SK-N-SH treated with all-trans-retinoic acid at 6 μM for 48 hours (cell line): ENCODE measurements at regions not wholly inside any gene's neighbourhood (a gene's known extent, or its start where the extent isn't known, plus 50 kb on each side); places are given as distances from the start of the nearest gene placed in this dataset.

Experiments
- ATAC-seq: fragments of 200-7000 bp; cut with Tn5 transposase; 3 replicates; pipeline ENCODE4 v1.9.1; 2020; ENCODE audit warnings: mild to moderate bottlenecking, moderate library complexity
- BACH2 ChIP-seq: fragments of 250-450 bp; sonication (Bioruptor Pico); IDR thresholded peaks from 2 replicates; pipeline ENCODE4 v1.9.0; 2021; ENCODE audit warnings: mild to moderate bottlenecking, borderline replicate concordance
- CSDC2 ChIP-seq: fragments of 250-450 bp; sonication (Bioruptor Pico); IDR thresholded peaks from 2 replicates; pipeline ENCODE4 v1.5.0; 2020; ENCODE audit warnings: mild to moderate bottlenecking, moderate library complexity
- CSRNP3 ChIP-seq: fragments of 250-450 bp; sonication (Bioruptor Pico); IDR thresholded peaks from 2 replicates; pipeline ENCODE4 v1.5.1; 2021; ENCODE audit warnings: mild to moderate bottlenecking, moderate library complexity
- ESRRG ChIP-seq: fragments of 250-450 bp; sonication (Bioruptor Pico); IDR thresholded peaks from 2 replicates; pipeline ENCODE4 v1.6.1; 2021; ENCODE audit warnings: mild to moderate bottlenecking
- GLIS3 ChIP-seq: fragments of 250-450 bp; sonication (Bioruptor Pico); IDR thresholded peaks from 2 replicates; pipeline ENCODE4 v1.5.0; 2020; ENCODE audit warnings: mild to moderate bottlenecking, moderate library complexity
- ISL1 ChIP-seq: fragments of 250-450 bp; sonication (Bioruptor Pico); IDR thresholded peaks from 2 replicates; pipeline ENCODE4 v2.1.2; 2022; ENCODE audit warnings: mild to moderate bottlenecking, moderate library complexity
- OSR1 ChIP-seq: fragments of 250-450 bp; sonication (Bioruptor Pico); IDR thresholded peaks from 2 replicates; pipeline ENCODE4 v1.8.0; 2022; ENCODE audit warnings: moderate library complexity, mild to moderate bottlenecking, inconsistent platforms
- PATZ1 ChIP-seq: fragments of 250-450 bp; sonication (Bioruptor Pico); IDR thresholded peaks from 2 replicates; pipeline ENCODE4 v1.8.0; 2020; ENCODE audit warnings: mild to moderate bottlenecking, moderate library complexity, borderline replicate concordance
- POU6F1 ChIP-seq: fragments of 250-450 bp; sonication (Bioruptor Pico); IDR thresholded peaks from 2 replicates; pipeline ENCODE4 v1.8.0; 2021; ENCODE audit warnings: low read depth, mild to moderate bottlenecking, moderate library complexity, borderline replicate concordance
- PPARA ChIP-seq: fragments of 250-450 bp; sonication (Bioruptor Pico); IDR thresholded peaks from 2 replicates; pipeline ENCODE4 v1.5.0; 2020; ENCODE audit warnings: mild to moderate bottlenecking, borderline replicate concordance
- RARB ChIP-seq: fragments of 250-450 bp; sonication (Bioruptor Pico); IDR thresholded peaks from 2 replicates; pipeline ENCODE4 v1.8.0; 2021; ENCODE audit warnings: mild to moderate bottlenecking, moderate library complexity
- SNAI2 ChIP-seq: fragments of 250-450 bp; sonication (Bioruptor Pico); IDR thresholded peaks from 2 replicates; pipeline ENCODE4 v1.5.0; 2020; ENCODE audit warnings: mild to moderate bottlenecking, moderate library complexity
- TCF4 ChIP-seq: fragments of 250-450 bp; sonication (Bioruptor Pico); IDR thresholded peaks from 2 replicates; pipeline ENCODE4 v1.8.0; 2021; ENCODE audit warnings: mild to moderate bottlenecking, moderate library complexity, borderline replicate concordance
- TOX ChIP-seq: fragments of 250-450 bp; sonication (Bioruptor Pico); IDR thresholded peaks from 2 replicates; pipeline ENCODE4 v1.8.0; 2021; ENCODE audit warnings: mild to moderate bottlenecking, moderate library complexity, borderline replicate concordance
- ZC3H10 ChIP-seq: fragments of 250-450 bp; sonication (Bioruptor Pico); IDR thresholded peaks from 2 replicates; pipeline ENCODE4 v1.5.1; 2021; ENCODE audit warnings: mild to moderate bottlenecking, moderate library complexity
- ZFP3 ChIP-seq: fragments of 250-450 bp; sonication (Bioruptor Pico); IDR thresholded peaks from 2 replicates; pipeline ENCODE4 v1.5.0; 2020; ENCODE audit warnings: mild to moderate bottlenecking, moderate library complexity
- ZFP30 ChIP-seq: fragments of 450-650 bp; formaldehyde crosslinking; IDR thresholded peaks from 2 replicates; pipeline ENCODE4 v1.5.0; 2022; ENCODE audit warnings: mild to moderate bottlenecking, moderate library complexity
- ZNF565 ChIP-seq: fragments of 450-650 bp; formaldehyde crosslinking; conservative IDR thresholded peaks from 2 replicates; pipeline ENCODE4 v1.5.0; 2020; ENCODE audit warnings: low read depth, mild to moderate bottlenecking, moderate library complexity
- ZNF70 ChIP-seq: fragments of 450-650 bp; formaldehyde crosslinking; IDR thresholded peaks from 2 replicates; pipeline ENCODE4 v1.5.0; 2020; ENCODE audit warnings: mild to moderate bottlenecking, moderate library complexity
- ZNF8 ChIP-seq: fragments of 450-650 bp; formaldehyde crosslinking; IDR thresholded peaks from 2 replicates; pipeline ENCODE4 v1.5.0; 2020; ENCODE audit warnings: mild to moderate bottlenecking, moderate library complexity
- TF ChIP-seq, protein P1 (sequence below): fragments of 250-450 bp; sonication (Bioruptor Pico); IDR thresholded peaks from 2 replicates; pipeline ENCODE4 v1.5.0; 2020; ENCODE audit warnings: mild to moderate bottlenecking, moderate library complexity
- TF ChIP-seq, protein P2 (sequence below): fragments of 250-450 bp; sonication (Bioruptor Pico); IDR thresholded peaks from 2 replicates; pipeline ENCODE4 v1.5.1; 2020; ENCODE audit warnings: low read depth, mild to moderate bottlenecking, moderate library complexity

DNA sequence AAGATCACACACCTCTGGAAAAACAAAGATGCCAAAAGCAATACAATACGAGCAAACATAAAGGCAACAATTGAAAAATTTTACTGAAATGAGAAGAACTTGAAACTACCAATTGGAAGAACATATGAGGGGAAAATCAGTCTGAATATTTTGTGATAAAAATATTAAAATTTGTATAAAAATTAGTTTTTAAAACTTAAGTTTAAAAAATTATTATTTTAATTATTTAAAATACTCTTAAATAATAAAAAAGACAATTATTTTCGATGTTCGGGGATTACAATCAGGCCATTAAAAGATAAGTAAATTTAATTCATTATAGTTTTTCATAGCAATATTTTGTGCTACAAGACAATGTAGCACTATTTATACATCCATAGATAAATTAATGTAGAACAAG, 1239.3 kb downstream of the AMY1C start:
- no peak for ATAC-seq
- TF ChIP-seq ESRRG (CRISPR knock-in tag) (no peak), TOX (CRISPR knock-in tag) (no peak), BACH2 (no peak), ISL1 (CRISPR knock-in tag) (no peak), PPARA (no peak), TCF4 (CRISPR knock-in tag) (no peak), GLIS3 (CRISPR knock-in tag) (no peak), ZNF565 (CRISPR knock-in tag) (no peak), PATZ1 (CRISPR knock-in tag) (no peak), ZC3H10 (CRISPR knock-in tag) (no peak), ZFP30 (CRISPR knock-in tag) (no peak), SNAI2 (CRISPR knock-in tag) (no peak), ZNF8 (CRISPR knock-in tag) (no peak), CSRNP3 (no peak), RARB (no peak), ZFP3 (CRISPR knock-in tag) (no peak)
- TF ChIP-seq, protein P1, sequence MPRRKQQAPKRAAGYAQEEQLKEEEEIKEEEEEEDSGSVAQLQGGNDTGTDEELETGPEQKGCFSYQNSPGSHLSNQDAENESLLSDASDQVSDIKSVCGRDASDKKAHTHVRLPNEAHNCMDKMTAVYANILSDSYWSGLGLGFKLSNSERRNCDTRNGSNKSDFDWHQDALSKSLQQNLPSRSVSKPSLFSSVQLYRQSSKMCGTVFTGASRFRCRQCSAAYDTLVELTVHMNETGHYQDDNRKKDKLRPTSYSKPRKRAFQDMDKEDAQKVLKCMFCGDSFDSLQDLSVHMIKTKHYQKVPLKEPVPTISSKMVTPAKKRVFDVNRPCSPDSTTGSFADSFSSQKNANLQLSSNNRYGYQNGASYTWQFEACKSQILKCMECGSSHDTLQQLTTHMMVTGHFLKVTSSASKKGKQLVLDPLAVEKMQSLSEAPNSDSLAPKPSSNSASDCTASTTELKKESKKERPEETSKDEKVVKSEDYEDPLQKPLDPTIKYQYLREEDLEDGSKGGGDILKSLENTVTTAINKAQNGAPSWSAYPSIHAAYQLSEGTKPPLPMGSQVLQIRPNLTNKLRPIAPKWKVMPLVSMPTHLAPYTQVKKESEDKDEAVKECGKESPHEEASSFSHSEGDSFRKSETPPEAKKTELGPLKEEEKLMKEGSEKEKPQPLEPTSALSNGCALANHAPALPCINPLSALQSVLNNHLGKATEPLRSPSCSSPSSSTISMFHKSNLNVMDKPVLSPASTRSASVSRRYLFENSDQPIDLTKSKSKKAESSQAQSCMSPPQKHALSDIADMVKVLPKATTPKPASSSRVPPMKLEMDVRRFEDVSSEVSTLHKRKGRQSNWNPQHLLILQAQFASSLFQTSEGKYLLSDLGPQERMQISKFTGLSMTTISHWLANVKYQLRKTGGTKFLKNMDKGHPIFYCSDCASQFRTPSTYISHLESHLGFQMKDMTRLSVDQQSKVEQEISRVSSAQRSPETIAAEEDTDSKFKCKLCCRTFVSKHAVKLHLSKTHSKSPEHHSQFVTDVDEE = no peak

DNA sequence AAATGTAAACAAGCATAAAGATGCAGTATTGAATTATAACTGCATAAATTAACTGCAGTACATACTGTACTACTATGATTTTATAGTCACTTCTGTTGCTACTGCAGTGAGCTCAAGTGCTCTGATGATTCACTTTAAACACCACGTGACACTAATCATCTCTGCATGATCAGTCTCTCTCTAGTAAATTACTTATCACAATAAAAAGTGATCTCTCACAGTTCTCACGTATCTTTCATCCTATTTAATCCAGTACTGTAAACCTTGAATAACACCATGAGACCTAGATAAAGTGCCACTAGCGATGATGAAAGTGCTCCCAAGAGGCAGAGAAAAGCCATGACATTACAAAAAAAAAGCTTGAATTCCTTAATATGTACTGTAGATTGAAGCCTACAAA, 1242.0 kb downstream of the AMY1C start:
- ATAC-seq = no peak

More for the DNA sequence above, 1242.0 kb downstream of the AMY1C start:
- TF ChIP-seq, protein P2, sequence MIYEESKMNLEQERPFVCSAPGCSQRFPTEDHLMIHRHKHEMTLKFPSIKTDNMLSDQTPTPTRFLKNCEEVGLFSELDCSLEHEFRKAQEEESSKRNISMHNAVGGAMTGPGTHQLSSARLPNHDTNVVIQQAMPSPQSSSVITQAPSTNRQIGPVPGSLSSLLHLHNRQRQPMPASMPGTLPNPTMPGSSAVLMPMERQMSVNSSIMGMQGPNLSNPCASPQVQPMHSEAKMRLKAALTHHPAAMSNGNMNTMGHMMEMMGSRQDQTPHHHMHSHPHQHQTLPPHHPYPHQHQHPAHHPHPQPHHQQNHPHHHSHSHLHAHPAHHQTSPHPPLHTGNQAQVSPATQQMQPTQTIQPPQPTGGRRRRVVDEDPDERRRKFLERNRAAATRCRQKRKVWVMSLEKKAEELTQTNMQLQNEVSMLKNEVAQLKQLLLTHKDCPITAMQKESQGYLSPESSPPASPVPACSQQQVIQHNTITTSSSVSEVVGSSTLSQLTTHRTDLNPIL = no peak
- TF ChIP-seq SNAI2 (CRISPR knock-in tag) (no peak), TCF4 (CRISPR knock-in tag) (no peak), PATZ1 (CRISPR knock-in tag) (no peak), PPARA (no peak), RARB (no peak), TOX (CRISPR knock-in tag) (no peak), CSDC2 (CRISPR knock-in tag) (no peak), ESRRG (CRISPR knock-in tag) (no peak), ZNF565 (CRISPR knock-in tag) (no peak), OSR1 (CRISPR knock-in tag) (no peak), ZFP30 (CRISPR knock-in tag) (no peak), ZNF70 (CRISPR knock-in tag) (no peak), POU6F1 (CRISPR knock-in tag) (no peak), BACH2 (no peak)
- TF ChIP-seq, protein P1 = no peak
- TF ChIP-seq, all 23 proteins: peak for 0
